HFFc6 (cell line): ENCODE measurements at regions not wholly inside any gene's neighbourhood (a gene's known extent, or its start where the extent isn't known, plus 50 kb on each side); places are given as distances from the start of the nearest gene placed in this dataset.

ENCODE experiments used
- DNase-seq: peaks from one replicate; pipeline ENCODE4 v3.0.0-alpha.2; 2018
- H3K27ac Mint-ChIP-seq: 2 replicates; pipeline ENCODE4 v1.8.0; 2020; ENCODE audit warnings: mild to moderate bottlenecking, mixed read lengths
- H3K27me3 Mint-ChIP-seq: 2 replicates; pipeline ENCODE4 v1.8.0; 2021; ENCODE audit warnings: mild to moderate bottlenecking, moderate library complexity, mixed read lengths; ENCODE audit not compliant: insufficient read depth
- H3K36me3 Mint-ChIP-seq: 2 replicates; pipeline ENCODE4 v1.8.0; 2021; ENCODE audit warnings: low read depth, mixed read lengths
- H3K4me1 Mint-ChIP-seq: 2 replicates; pipeline ENCODE4 v1.8.0; 2020; ENCODE audit warnings: low read depth, mixed read lengths
- H3K4me3 Mint-ChIP-seq: 2 replicates; pipeline ENCODE4 v1.8.0; 2020; ENCODE audit warnings: mild to moderate bottlenecking, moderate library complexity, mixed read lengths
- H3K9me3 Mint-ChIP-seq: 2 replicates; pipeline ENCODE4 v1.8.0; 2020; ENCODE audit warnings: mild to moderate bottlenecking, mixed read lengths
- CTCF ChIP-seq: fragments of 200-600 bp; sonication (generic); IDR thresholded peaks from 2 replicates; pipeline ENCODE4 v1.5.0; 2021; ENCODE audit warnings: antibody characterized with exemption, mild to moderate bottlenecking

GRCh38 chr12:94781835-94782234 is 131.5 kb upstream of the TMCC3 start:
- no peak for TF ChIP-seq CTCF
- Mint-ChIP-seq H3K4me1 (peaks cover 23% of the 10 kb centered on the region), H3K27me3 (peaks cover 18% of the 10 kb centered on the region), H3K9me3 (0 out of 2 replicates have a peak, but pooled peaks cover 5% of the 10 kb centered on the region), H3K27ac (no peak overlapping the region), H3K4me3 (no peak overlapping the region), H3K36me3 (no peaks in the 10 kb centered on the region)
- DNase-seq = no peak

- no peak for DNase-seq
- H3K27ac Mint-ChIP-seq = no peak overlapping the region
Observed at GRCh38 chr12:94779485-94779884, 129.1 kb upstream of the TMCC3 start.

GRCh38 chr12:94777936-94778335 is 127.6 kb upstream of the TMCC3 start:
- DNase-seq = no peak

More at GRCh38 chr12:94779485-94779884, 129.1 kb upstream of the TMCC3 start:
- no peak for TF ChIP-seq CTCF
- no peak overlapping the region for H3K4me3 Mint-ChIP-seq
- peaks cover 19% of the 10 kb centered on the region for H3K4me1 Mint-ChIP-seq
- peaks cover 25% of the 10 kb centered on the region for H3K27me3 Mint-ChIP-seq
- H3K9me3 Mint-ChIP-seq = 0 out of 2 replicates have a peak, but pooled peaks cover 5% of the 10 kb centered on the region
- no peaks in the 10 kb centered on the region for H3K36me3 Mint-ChIP-seq

GRCh38 chr12:94775710-94776109 is 125.4 kb upstream of the TMCC3 start:
- Mint-ChIP-seq H3K27me3 (peaks cover 31% of the 10 kb centered on the region), H3K27ac (no peak overlapping the region), H3K4me3 (no peak overlapping the region), H3K36me3 (no peaks in the 10 kb centered on the region), H3K9me3 (no peaks in the 10 kb centered on the region), H3K4me1 (peaks cover 6% of the 10 kb centered on the region; the same call in 1 of the 2 replicates)
- TF ChIP-seq CTCF = no peak
- no peak for DNase-seq

More at GRCh38 chr12:94777936-94778335, 127.6 kb upstream of the TMCC3 start:
- H3K4me3 Mint-ChIP-seq = no peak overlapping the region
- H3K36me3 Mint-ChIP-seq = no peaks in the 10 kb centered on the region
- H3K4me1 Mint-ChIP-seq = peaks cover 6% of the 10 kb centered on the region; the same call in 1 of the 2 replicates
- no peak for TF ChIP-seq CTCF
- 0 out of 2 replicates have a peak, but pooled peaks cover 5% of the 10 kb centered on the region for H3K9me3 Mint-ChIP-seq
- no peak overlapping the region for H3K27ac Mint-ChIP-seq
- peaks cover 27% of the 10 kb centered on the region for H3K27me3 Mint-ChIP-seq

GRCh38 chr12:94771741-94772140 is 121.4 kb upstream of the TMCC3 start:
- no peak for TF ChIP-seq CTCF
- H3K27me3 Mint-ChIP-seq = peaks cover 33% of the 10 kb centered on the region
- no peak overlapping the region for H3K27ac Mint-ChIP-seq
- no peaks in the 10 kb centered on the region for H3K9me3 Mint-ChIP-seq
- no peaks in the 10 kb centered on the region for H3K36me3 Mint-ChIP-seq
- H3K4me3 Mint-ChIP-seq = no peak overlapping the region
- no peak for DNase-seq
- no peaks in the 10 kb centered on the region for H3K4me1 Mint-ChIP-seq

GRCh38 chr12:94771199-94771598 is 120.8 kb upstream of the TMCC3 start:
- no peak overlapping the region for H3K27ac Mint-ChIP-seq
- H3K27me3 Mint-ChIP-seq = peaks cover 30% of the 10 kb centered on the region
- H3K9me3 Mint-ChIP-seq = no peaks in the 10 kb centered on the region
- no peak for DNase-seq
- H3K4me3 Mint-ChIP-seq = no peak overlapping the region
- H3K4me1 Mint-ChIP-seq = no peaks in the 10 kb centered on the region
- no peaks in the 10 kb centered on the region for H3K36me3 Mint-ChIP-seq
- no peak for TF ChIP-seq CTCF
